B cell (primary cell): ENCODE measurements at regions not wholly inside any gene's neighbourhood (a gene's known extent, or its start where the extent isn't known, plus 50 kb on each side); places are given as distances from the start of the nearest gene placed in this dataset.

ENCODE experiments used
- CTCF ChIP-seq: fragments of 200-600 bp; IDR thresholded peaks from one replicate; pipeline ENCODE4 v1.8.0; 2022; ENCODE audit warnings: antibody characterized with exemption, mild to moderate bottlenecking
- EZH2 ChIP-seq: IDR thresholded peaks from 2 replicates; pipeline ENCODE4 v1.6.1; 2012; ENCODE audit warnings: borderline replicate concordance, low read depth, mild to moderate bottlenecking, moderate library complexity, low read length; ENCODE audit not compliant: insufficient read depth, poor library complexity, severe bottlenecking

DNA sequence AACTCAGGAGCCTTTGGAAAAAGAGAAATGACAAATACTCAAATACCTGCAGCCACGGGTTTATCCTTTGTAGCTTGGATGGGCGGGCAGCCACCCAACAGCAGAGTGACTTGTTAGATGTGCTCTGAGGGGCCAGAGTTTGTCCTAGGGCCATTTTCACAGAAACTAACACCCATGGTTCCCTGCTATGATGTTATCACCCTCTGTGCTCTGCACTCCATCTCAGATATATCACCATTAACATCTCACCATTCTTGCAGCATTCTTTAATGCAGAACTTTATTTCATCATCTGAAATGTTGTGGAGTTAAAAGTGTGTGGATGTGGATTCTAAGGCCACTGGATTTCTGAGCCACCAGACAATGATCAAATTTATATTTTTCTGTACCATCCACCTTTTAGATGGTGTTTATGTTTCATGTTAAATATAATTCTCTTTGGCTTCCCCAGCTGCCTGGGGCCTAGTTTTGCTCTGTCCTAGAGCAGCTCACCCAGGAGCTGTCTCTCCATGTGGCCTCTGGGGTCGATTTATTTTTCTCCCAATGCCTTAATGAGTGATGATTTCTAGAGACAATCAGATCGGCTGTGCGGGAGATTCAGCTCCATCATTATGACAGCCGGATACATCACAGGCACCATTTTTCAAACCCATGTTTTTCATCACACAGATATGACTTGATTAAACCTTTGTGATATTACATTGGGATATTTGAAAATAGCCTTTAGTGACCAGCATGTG is 380.8 kb downstream of the BCOR start:
- TF ChIP-seq CTCF: no peak
- no peak for TF ChIP-seq EZH2
